GM06990 (cell line): ENCODE measurements at regions not wholly inside any gene's neighbourhood (a gene's known extent, or its start where the extent isn't known, plus 50 kb on each side); places are given as distances from the start of the nearest gene placed in this dataset.

ENCODE experiments used
- DNase-seq: peaks from one replicate; pipeline ENCODE4 v3.0.0-alpha.2; 2011; ENCODE audit not compliant: insufficient read length; ENCODE audit errors: extremely low read depth
- H3K27me3 ChIP-seq: replicated peaks from 2 replicates; pipeline ENCODE4 v1.6.0; 2011; ENCODE audit warnings: low read length; ENCODE audit not compliant: control insufficient read depth, insufficient read depth
- H3K36me3 ChIP-seq: 2 replicates; pipeline ENCODE4 v1.5.1; 2011; ENCODE audit warnings: low read length; ENCODE audit not compliant: control insufficient read depth, insufficient read depth
- H3K4me3 ChIP-seq: replicated peaks from 2 replicates; pipeline ENCODE4 v1.5.1; 2011; ENCODE audit warnings: low read depth, mild to moderate bottlenecking, control low read depth, low read length
- CTCF ChIP-seq: IDR thresholded peaks from 2 replicates; pipeline ENCODE4 v1.5.1; 2011; ENCODE audit warnings: low read length, control low read depth, mild to moderate bottlenecking, inconsistent platforms; ENCODE audit not compliant: insufficient read depth, poor library complexity, severe bottlenecking

GRCh38 chr4:11691236-11691635 lies 262.5 kb upstream of the HS3ST1 start:
- no peak for DNase-seq
- TF ChIP-seq CTCF = no peak
- no peak overlapping the region for H3K4me3 ChIP-seq
- no peaks in the 10 kb centered on the region for H3K27me3 ChIP-seq
- no peaks in the 10 kb centered on the region for H3K36me3 ChIP-seq

- TF ChIP-seq CTCF = no peak
- H3K27me3 ChIP-seq = no peaks in the 10 kb centered on the region
- no peak for DNase-seq
- H3K36me3 ChIP-seq = no peaks in the 10 kb centered on the region
- no peak overlapping the region for H3K4me3 ChIP-seq
These were observed 259.0 kb upstream of the HS3ST1 start for GRCh38 chr4:11687727-11688126.

- H3K4me3 ChIP-seq = no peak overlapping the region
- TF ChIP-seq CTCF = no peak
- H3K36me3 ChIP-seq = no peaks in the 10 kb centered on the region
- no peak for DNase-seq
- no peaks in the 10 kb centered on the region for H3K27me3 ChIP-seq
These were observed 256.8 kb upstream of the HS3ST1 start for GRCh38 chr4:11685481-11685880.

- no peak for TF ChIP-seq CTCF
These were observed 246.5 kb upstream of the HS3ST1 start for GRCh38 chr4:11675051-11675800.

GRCh38 chr4:11670304-11670703 lies 241.6 kb upstream of the HS3ST1 start:
- no peak for TF ChIP-seq CTCF
- Histone ChIP-seq H3K4me3 (no peak overlapping the region), H3K36me3 (no peaks in the 10 kb centered on the region), H3K27me3 (no peaks in the 10 kb centered on the region)
- DNase-seq = no peak

More at GRCh38 chr4:11675051-11675800, 246.5 kb upstream of the HS3ST1 start:
- no peaks in the 10 kb centered on the region for H3K36me3 ChIP-seq
- no peaks in the 10 kb centered on the region for H3K27me3 ChIP-seq
- H3K4me3 ChIP-seq = no peak overlapping the region
- DNase-seq = no peak
